ENCODE measurements at regions not wholly inside any gene's neighbourhood (a gene's known extent, or its start where the extent isn't known, plus 50 kb on each side); places are given as distances from the start of the nearest gene placed in this dataset.

DNA sequence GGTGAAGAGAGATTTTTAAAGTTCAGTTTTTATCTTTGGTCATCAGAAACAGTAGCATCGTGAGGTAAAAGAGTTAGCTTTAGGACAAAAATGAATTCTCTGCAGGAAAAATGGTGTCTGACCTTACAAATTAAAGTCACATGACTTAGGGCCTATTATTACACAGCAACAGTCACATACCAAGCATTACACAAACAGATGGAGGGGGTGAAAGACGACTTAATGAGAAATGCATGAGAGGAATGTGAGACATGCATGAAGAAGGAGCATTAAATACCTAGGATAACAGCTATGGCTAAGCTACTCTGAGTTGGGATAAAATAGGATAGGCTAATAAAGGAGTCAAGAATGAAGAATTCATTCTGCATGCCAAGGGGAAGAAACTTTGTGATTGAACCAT, 77.5 kb downstream of the BLID start:
- Histone ChIP-seq H3K9me3 (replicated peaks in 1 of 11) (no peaks in the 10 kb centered on the region), H3K9ac (no peak overlapping the region), H3K36me3 (no peaks in the 10 kb centered on the region), H3K4me3 (no peak overlapping the region), H3K27ac (no peak overlapping the region), H4K20me1 (no peaks in the 10 kb centered on the region), H3K4me1 (no peaks in the 10 kb centered on the region), H3K4me2 (no peak overlapping the region), H3K27me3 (no peaks in the 10 kb centered on the region)
- TF ChIP-seq Cebpa-rat (IDR thresholded peaks at IDR 0.05), result no peak

GRCh38 chr11:122037911-122038310, 78.1 kb downstream of the BLID start:
- H3K4me3 ChIP-seq, result no peak overlapping the region
- no peaks in the 10 kb centered on the region for H3K36me3 ChIP-seq
- H3K27me3 ChIP-seq, result no peaks in the 10 kb centered on the region
- H4K20me1 ChIP-seq, result no peaks in the 10 kb centered on the region
- H3K9ac ChIP-seq, result no peak overlapping the region
- H3K9me3 ChIP-seq (replicated peaks in 1 of 11), result no peaks in the 10 kb centered on the region
- H3K27ac ChIP-seq, result no peak overlapping the region
- H3K4me2 ChIP-seq, result no peak overlapping the region
- no peak for TF ChIP-seq Cebpa-rat (IDR thresholded peaks at IDR 0.05)
- no peaks in the 10 kb centered on the region for H3K4me1 ChIP-seq

- Histone ChIP-seq H3K4me2 (no peak overlapping the region), H4K20me1 (no peaks in the 10 kb centered on the region), H3K9ac (no peak overlapping the region), H3K36me3 (no peaks in the 10 kb centered on the region), H3K27me3 (no peaks in the 10 kb centered on the region), H3K4me3 (no peak overlapping the region), H3K9me3 (replicated peaks in 1 of 11) (no peaks in the 10 kb centered on the region), H3K4me1 (no peaks in the 10 kb centered on the region), H3K27ac (no peak overlapping the region)
- TF ChIP-seq Cebpa-rat (IDR thresholded peaks at IDR 0.05), result no peak
Measured at GRCh38 chr11:122036493-122036892, 79.5 kb downstream of the BLID start.

GRCh38 chr11:122036018-122036417, 80.0 kb downstream of the BLID start:
- H3K27ac ChIP-seq, result no peak overlapping the region
- H3K36me3 ChIP-seq, result no peaks in the 10 kb centered on the region
- H4K20me1 ChIP-seq, result no peaks in the 10 kb centered on the region
- H3K27me3 ChIP-seq, result no peaks in the 10 kb centered on the region
- no peak for TF ChIP-seq Cebpa-rat (IDR thresholded peaks at IDR 0.05)
- no peak overlapping the region for H3K4me2 ChIP-seq
- H3K4me1 ChIP-seq, result no peaks in the 10 kb centered on the region
- no peak overlapping the region for H3K9ac ChIP-seq
- H3K4me3 ChIP-seq, result no peak overlapping the region
- no peaks in the 10 kb centered on the region for H3K9me3 ChIP-seq (replicated peaks in 1 of 11)

DNA sequence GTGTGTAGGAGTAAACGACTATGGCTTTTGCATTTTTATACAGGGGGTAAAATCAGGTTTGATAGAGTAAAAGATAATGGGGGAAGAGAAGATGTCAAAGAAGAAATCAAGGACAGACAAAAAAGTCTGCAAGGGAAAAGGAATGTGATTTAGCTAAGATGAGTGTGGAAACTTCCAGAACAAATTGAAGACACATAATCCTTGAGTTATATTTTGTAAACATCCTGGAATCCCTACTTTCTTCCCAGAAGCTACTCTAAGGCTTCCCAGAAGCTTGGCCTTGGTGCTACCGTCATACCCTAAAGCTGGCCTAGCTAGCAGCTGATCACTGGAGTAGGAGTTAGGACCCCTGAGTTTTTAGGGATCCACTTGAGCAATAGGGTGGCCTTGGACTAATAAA, 82.4 kb downstream of the BLID start:
- no peaks in the 10 kb centered on the region for H4K20me1 ChIP-seq
- H3K4me2 ChIP-seq, result no peak overlapping the region
- TF ChIP-seq Cebpa-rat (IDR thresholded peaks at IDR 0.05), result no peak
- no peaks in the 10 kb centered on the region for H3K27me3 ChIP-seq
- no peaks in the 10 kb centered on the region for H3K36me3 ChIP-seq
- no peaks in the 10 kb centered on the region for H3K4me1 ChIP-seq
- H3K4me3 ChIP-seq, result no peak overlapping the region
- no peaks in the 10 kb centered on the region for H3K9me3 ChIP-seq (replicated peaks in 1 of 11)
- no peak overlapping the region for H3K9ac ChIP-seq
- no peak overlapping the region for H3K27ac ChIP-seq

DNA sequence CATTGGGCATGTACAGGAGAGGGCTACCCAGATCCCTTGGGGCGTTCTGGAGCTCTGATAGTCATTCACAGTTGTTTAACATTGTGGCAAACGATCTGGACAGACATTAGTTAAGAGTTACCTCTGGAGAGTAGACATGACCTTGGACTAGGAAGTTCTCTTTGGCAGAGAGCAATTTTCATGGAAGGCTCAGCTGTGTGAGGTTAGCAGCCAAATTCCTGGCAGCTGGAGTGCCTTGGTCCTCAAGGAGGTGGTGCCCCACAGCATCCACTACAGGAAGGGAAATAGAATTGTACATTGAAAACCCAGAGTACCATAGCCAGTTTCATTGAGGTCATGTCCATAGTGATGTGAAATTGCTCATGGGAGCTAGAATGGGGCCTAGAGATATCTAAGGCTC, 82.8 kb downstream of the BLID start:
- H3K4me2 ChIP-seq, result no peak overlapping the region
- H3K27ac ChIP-seq, result no peak overlapping the region
- no peaks in the 10 kb centered on the region for H3K9me3 ChIP-seq (replicated peaks in 1 of 11)
- H3K36me3 ChIP-seq, result no peaks in the 10 kb centered on the region
- no peak overlapping the region for H3K9ac ChIP-seq
- TF ChIP-seq Cebpa-rat (IDR thresholded peaks at IDR 0.05), result no peak
- no peaks in the 10 kb centered on the region for H3K27me3 ChIP-seq
- no peak overlapping the region for H3K4me3 ChIP-seq
- no peaks in the 10 kb centered on the region for H4K20me1 ChIP-seq
- no peaks in the 10 kb centered on the region for H3K4me1 ChIP-seq

- no peak overlapping the region for H3K9ac ChIP-seq
- no peaks in the 10 kb centered on the region for H3K36me3 ChIP-seq
- H3K4me2 ChIP-seq, result no peak overlapping the region
- H3K4me1 ChIP-seq, result no peaks in the 10 kb centered on the region
- no peaks in the 10 kb centered on the region for H4K20me1 ChIP-seq
- H3K4me3 ChIP-seq, result no peak overlapping the region
- H3K27me3 ChIP-seq, result no peaks in the 10 kb centered on the region
- H3K9me3 ChIP-seq (replicated peaks in 1 of 11), result no peaks in the 10 kb centered on the region
- no peak for TF ChIP-seq Cebpa-rat (IDR thresholded peaks at IDR 0.05)
- H3K27ac ChIP-seq, result no peak overlapping the region
Measured at GRCh38 chr11:122032317-122032716, 83.7 kb downstream of the BLID start.

GRCh38 chr11:122031813-122032212, 84.2 kb downstream of the BLID start:
- Histone ChIP-seq H4K20me1 (no peaks in the 10 kb centered on the region), H3K4me3 (no peak overlapping the region), H3K9me3 (replicated peaks in 1 of 11) (no peaks in the 10 kb centered on the region), H3K27me3 (no peaks in the 10 kb centered on the region), H3K4me2 (no peak overlapping the region), H3K36me3 (no peaks in the 10 kb centered on the region), H3K9ac (no peak overlapping the region), H3K27ac (no peak overlapping the region), H3K4me1 (no peaks in the 10 kb centered on the region)
- TF ChIP-seq Cebpa-rat (IDR thresholded peaks at IDR 0.05), result no peak

DNA sequence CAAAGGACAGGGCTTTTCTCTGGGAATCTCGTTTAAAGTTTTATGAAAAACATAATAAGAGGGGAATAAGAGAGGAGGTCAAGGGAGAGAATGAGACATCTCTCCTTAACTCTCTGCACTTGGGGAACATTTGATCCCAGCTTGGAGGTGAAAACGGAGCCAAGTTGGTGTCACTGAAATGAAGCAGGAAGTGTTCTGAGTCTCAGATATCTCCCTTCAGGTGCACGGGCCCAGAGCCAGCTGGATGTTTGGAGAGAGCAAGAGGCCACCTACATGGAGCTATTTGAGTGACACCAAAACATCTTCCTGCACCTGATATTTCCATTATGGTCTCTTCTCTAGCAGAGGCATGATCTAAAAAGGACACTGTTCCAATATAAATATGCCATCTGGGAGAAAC, 85.7 kb downstream of the BLID start:
- no peak overlapping the region for H3K27ac ChIP-seq
- H3K27me3 ChIP-seq, result no peaks in the 10 kb centered on the region
- H3K36me3 ChIP-seq, result no peaks in the 10 kb centered on the region
- no peaks in the 10 kb centered on the region for H3K9me3 ChIP-seq (replicated peaks in 1 of 11)
- no peaks in the 10 kb centered on the region for H4K20me1 ChIP-seq
- TF ChIP-seq Cebpa-rat (IDR thresholded peaks at IDR 0.05), result no peak
- no peak overlapping the region for H3K4me2 ChIP-seq
- no peak overlapping the region for H3K9ac ChIP-seq
- no peaks in the 10 kb centered on the region for H3K4me1 ChIP-seq
- H3K4me3 ChIP-seq, result no peak overlapping the region

GRCh38 chr11:122028545-122028944, 87.5 kb downstream of the BLID start:
- H3K27me3 ChIP-seq, result no peaks in the 10 kb centered on the region
- no peak overlapping the region for H3K4me3 ChIP-seq
- H3K4me2 ChIP-seq, result no peak overlapping the region
- H3K4me1 ChIP-seq, result peaks cover 0 to 6% (median 0%) of the 10 kb centered on the region in 10 experiments; a peak in 1 of 20 replicates
- no peak overlapping the region for H3K9ac ChIP-seq
- TF ChIP-seq Cebpa-rat (IDR thresholded peaks at IDR 0.05), result no peak
- no peak overlapping the region for H3K27ac ChIP-seq
- H3K9me3 ChIP-seq (replicated peaks in 1 of 11), result no peaks in the 10 kb centered on the region
- no peaks in the 10 kb centered on the region for H4K20me1 ChIP-seq
- no peaks in the 10 kb centered on the region for H3K36me3 ChIP-seq

DNA sequence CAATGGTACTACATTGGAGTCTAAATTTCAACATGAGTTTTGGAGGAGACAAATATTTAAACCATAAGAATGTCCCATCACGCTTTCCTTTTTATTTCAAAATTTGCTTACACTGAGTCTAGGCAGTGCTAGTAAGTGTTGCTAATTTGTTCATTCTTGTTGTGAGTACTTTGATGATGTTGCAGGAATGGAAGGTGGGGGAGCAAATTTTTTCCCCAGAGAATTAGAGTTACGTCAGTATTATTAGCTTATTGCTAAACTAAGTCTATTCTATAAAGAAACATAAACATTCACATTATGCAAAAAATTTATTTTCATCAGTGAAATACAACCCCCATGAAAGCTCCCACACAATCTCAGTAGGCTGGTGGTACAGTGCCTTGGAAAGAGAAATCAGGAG, 88.0 kb downstream of the BLID start:
- TF ChIP-seq Cebpa-rat (IDR thresholded peaks at IDR 0.05), result no peak
- Histone ChIP-seq H4K20me1 (no peaks in the 10 kb centered on the region), H3K4me2 (no peak overlapping the region), H3K27me3 (no peaks in the 10 kb centered on the region), H3K9ac (no peak overlapping the region), H3K36me3 (no peaks in the 10 kb centered on the region), H3K9me3 (replicated peaks in 1 of 11) (no peaks in the 10 kb centered on the region), H3K27ac (no peak overlapping the region), H3K4me3 (no peak overlapping the region), H3K4me1 (peaks cover 0 to 6% (median 0%) of the 10 kb centered on the region in 10 experiments; a peak in 1 of 20 replicates)

Data from BLaER1 treated with 17β-estradiol and CSF1 and Interleukin-3, amounts not matched to agents 10 nM and 100 nM (cell line).